NCI-H82 treated with DMSO at 0.1 percent for 48 hours (cell line): ENCODE measurements at regions not wholly inside any gene's neighbourhood (a gene's known extent, or its start where the extent isn't known, plus 50 kb on each side); places are given as distances from the start of the nearest gene placed in this dataset.

Experiments used
- DNase-seq: peaks from one replicate; lab custom pipeline; 2025; ENCODE audit not compliant: unreplicated experiment; lab: John Stamatoyannopoulos, UW

DNA sequence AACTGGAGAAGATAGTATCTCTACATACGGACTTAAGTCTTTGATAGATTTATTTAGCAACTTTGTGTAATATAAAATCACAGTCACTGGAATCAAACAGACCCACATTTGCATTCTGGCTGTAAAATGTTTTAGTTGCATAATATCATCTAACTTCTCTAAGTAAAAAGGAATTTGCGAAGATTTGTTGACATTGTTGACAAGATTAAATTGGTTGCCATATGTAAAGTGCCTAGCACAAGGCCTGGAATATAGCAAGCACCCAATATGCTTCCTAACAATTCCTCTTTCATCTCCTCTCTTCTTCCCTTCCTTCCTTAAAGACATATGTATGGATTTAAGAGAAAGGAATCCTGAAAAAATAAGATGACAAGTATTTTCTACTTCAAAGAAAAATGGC lies 295.4 kb upstream of the PPFIA2 start:
- no peak for DNase-seq

DNA sequence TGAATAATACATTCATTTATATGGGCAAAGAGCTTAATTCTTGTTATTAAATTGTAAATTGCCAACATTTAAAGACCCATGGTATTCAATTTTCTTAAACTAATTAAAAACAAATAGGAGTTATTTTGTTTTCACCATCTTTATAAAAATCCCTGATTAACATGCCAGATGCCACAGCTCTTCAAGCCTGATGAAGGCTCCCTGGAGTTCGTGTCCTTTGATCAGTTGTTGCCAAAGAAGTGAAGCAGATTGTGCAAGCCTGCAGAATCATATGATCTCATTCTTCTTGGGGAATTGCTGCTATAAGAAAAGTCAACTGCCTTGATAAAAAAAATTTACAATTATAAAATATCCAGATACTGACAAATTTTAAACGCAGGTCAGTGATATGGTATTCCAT lies 288.3 kb upstream of the PPFIA2 start:
- DNase-seq: no peak

DNA sequence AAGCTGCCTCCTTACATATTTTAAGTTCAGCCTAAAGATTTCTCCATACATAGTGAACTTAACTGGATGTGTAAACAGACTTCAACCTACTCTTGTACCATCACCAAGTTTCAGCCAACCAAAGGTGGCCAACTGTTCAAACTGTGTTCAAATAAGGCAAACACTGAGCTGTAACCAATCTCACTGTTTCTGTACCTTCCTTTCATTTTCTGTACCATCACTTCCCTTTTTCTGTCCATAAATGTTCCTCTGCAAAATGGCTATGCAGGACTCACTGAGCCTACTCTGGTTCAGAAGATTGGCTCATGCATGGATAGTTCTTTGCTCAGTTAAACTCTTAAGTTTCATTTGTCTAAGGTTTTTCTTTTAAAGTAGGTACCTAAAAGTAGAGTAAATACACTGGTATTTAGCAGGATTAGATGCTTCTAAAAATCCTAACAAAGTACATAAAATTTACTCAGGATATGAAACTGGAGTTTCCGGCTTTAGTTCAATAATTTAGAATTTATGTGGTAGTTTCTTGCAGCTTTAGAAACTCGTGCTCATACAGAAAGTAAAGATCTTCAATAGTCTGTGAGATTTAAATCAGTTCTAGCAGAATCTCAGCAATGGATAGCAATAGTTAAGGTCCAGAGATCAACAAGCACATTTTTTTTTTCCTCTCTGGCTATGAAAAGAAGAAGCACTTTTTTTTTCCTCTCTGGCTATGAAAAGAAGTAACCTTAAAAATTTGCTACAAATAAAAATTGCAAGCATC lies 282.0 kb upstream of the PPFIA2 start:
- no peak for DNase-seq

DNA sequence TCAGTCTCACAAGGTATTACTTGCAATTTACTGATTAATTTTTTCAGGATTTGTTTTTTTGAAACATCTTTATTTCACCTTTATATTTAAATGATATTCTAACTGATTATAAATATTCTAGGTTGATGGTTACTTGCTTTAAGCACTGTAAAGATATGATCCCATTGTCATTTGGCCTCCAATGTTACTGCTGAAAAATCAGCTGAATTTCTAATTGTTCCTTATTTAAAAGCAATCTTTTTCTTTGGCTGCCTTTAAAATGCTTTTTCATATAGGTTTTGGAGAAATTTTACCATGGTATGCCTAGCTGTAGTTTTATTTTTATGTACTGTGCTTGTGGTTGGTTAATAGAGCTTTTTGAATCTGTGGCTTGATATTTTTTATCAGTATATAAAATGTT lies 275.6 kb upstream of the PPFIA2 start:
- no peak for DNase-seq

DNA sequence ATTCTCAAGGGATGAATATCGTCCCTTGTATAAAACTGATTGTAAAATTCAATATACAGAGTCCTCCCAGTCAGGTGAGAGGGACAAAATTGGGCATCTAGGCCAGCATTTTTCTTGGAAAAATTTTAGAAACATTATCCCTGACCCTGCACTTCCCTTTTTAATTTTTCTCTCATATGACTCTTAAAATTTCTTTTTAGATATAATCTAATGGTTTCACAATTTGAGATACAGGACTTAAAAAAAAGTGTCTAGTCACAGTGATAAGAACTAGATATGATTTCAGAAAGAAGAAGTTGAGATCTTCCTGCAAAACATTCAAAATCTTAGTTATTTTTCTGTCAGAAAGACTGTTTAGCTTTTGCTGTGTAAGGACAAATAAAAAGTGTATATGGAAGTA lies 270.8 kb upstream of the PPFIA2 start:
- DNase-seq: no peak

DNA sequence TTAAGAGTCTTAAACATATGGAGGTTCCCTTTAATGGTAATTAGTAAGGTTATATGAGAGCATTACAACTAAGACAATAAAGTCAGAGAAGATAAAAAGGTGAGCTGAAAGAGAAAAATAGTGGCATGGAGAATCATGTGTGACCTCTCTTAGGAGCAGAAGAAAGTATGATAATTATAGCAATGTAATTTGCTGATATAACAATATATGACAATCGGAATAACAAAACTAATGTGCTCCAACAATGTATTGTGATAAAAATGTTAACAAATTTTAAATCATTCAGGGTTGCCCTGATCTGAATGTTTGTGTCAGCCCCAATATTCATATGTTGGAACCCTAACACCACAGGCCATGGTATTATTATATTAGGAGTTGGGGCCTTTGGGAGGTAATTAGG lies 269.6 kb upstream of the PPFIA2 start:
- no peak for DNase-seq

DNA sequence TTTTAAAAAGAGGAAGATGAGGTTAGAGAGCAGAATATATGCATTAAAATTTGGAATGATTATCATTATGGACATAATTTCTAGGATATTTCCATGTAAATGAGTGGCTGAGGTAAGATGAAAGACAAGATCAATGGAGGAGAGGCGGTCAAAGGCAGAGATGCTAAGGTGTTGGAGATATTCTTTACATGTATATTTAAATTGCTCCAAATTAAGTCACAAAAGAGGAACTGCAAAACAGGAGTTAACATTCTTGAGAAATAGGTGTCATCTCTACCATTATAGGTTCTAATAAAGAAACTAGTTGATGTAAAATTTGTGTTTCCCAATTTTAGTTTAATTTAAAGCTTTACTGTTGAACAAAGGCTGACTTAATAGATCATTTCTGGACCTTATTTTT lies 268.5 kb upstream of the PPFIA2 start:
- no peak for DNase-seq

DNA sequence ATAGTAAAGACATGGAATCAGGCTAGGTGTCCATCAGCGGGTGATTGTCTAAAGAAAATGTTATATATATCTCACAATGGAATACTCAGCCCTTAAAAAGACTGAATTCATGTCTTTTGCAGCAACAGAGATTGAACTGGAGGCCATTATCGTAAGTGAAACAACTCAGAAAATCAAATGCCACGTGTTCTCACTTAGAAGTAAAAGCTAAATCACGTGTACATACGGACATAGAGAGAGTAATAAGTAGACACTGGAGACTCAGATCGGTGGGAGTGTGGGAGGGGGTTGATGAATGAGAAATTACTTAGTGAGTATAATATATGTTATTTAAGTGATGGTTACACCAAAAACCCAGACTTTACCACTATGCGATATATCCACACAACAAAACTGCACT lies 266.3 kb upstream of the PPFIA2 start:
- no peak for DNase-seq

DNA sequence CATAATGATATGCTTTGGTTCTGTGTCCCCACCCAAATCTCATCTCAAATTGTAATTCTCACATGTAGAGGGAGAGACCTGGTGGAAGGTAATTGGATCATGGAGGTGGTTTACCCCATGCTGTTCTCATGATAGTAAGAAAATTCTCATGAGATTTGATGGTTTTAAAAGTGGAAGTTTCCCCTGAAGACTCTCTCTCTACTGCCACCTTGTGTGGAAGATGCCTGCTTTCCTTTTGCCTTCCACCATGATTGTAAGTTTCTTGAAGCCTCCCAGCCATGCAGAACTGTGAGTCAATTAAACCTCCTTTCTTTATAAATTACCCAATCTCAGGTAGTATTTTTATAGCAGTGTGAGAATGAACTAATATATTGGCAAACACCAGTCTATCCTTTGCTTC lies 260.4 kb upstream of the PPFIA2 start:
- DNase-seq: no peak

DNA sequence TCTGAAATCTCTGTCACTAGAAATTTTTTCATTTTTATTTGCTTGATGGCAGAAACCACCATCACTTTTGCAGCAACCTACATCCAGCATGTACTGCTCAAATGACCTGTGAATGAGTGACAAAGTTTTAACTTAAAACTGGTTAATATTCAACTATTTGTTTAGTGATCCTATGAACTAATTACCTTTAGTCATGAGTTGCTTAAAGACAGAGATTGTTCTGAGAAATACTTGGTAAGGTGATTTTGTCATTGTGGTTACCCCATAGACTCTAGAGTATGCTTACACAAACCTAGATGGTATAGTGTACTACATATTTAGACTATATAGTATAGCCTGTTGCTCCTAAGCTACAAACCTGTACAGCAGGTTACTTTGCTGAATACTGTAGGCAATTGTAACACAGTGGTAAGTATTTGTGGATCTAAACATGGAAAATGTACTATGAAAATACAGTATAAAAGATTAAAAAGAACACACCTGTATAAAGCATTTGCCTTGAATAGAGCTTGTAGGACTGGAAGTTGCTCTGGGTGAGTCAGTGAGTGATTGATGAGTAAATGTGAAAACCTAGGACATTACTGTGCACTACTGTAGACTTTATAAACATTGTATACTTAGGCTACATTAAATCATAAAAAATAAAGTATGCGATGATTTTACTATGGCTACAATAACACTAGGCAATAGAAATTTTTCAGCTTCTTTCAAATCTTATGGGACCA lies 256.6 kb upstream of the PPFIA2 start:
- no peak for DNase-seq

DNA sequence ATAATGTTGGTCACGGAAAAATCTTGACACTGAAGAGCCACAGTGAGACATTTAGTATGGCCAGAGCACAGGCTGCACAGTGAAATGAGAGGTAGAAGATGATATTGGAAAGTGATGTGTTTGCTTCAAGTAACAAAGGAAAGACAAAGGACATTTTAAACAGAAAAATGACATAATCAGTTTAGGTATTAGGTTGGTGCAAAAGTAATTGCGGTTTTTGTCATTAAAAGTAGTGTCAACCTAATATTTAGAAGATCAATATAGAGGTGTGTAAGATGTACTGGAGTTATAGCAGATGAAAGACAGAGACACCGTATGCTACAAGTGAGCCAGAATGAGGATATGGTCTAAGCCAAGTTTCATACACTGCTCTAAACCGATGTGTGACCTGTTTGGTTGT lies 253.0 kb upstream of the PPFIA2 start:
- DNase-seq: no peak

DNA sequence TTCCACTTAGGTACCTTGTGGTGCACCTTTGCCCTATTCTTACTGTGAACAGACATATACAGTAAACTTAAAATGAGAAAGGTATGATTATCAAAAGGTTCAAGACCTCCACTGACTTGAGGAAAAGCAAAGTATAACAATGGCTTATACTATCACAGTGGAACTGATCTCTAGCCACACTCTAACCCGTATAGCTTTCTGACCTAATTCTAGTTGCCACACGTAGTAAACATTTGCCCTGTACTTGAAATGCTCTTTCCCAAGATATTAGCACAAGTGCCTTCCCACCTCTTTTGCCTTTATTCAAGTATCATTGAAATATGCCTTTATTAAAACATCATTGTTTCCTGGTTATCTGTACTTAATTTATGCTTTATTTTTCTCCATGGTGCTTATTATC lies 250.4 kb upstream of the PPFIA2 start:
- no peak for DNase-seq

DNA sequence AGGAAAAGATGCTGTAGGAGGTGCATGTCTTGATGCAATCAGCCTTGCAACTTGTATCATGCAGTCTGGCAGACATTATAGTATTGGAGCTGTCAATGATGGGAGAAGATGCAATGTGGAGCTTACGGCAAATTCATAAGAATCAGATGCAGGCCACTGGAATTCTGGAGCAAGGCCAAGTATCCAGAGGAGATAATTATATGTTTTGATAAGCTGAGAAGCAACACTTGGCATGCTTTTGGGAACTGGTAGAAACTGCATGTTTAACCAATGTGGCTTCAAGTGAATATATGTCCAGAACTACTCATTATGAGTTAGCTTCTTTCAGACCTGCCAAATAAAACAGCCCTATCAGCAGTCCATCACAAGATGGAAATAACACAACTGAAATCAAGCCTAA lies 249.1 kb upstream of the PPFIA2 start:
- no peak for DNase-seq

DNA sequence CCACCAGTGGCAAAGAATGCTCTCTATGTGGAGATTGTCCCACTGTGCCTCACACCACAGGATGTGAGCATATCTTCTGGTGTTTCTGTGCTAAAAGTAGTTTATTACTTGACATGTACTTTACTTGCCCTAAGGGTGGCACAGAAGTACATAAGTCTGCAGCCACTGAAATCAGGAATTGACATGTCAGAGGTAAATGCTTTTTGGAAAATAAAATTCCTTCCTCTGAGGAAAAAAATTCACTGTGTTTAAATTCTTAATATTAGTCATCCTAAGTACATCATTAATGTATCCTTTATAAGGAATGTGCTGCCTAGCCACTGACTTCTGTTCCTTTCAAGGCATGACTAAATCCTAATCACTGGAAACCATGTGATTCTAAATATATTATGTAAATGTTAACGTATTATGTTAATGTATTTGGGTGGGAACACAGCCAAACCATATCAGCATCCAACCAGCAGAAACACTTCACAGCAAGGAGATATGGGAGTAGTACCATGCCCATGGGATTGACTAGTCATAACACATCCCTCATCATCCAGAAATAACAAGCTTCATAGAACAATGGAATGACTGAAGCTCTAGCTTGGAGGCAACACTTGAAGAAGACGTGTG lies 239.7 kb upstream of the PPFIA2 start:
- no peak for DNase-seq

DNA sequence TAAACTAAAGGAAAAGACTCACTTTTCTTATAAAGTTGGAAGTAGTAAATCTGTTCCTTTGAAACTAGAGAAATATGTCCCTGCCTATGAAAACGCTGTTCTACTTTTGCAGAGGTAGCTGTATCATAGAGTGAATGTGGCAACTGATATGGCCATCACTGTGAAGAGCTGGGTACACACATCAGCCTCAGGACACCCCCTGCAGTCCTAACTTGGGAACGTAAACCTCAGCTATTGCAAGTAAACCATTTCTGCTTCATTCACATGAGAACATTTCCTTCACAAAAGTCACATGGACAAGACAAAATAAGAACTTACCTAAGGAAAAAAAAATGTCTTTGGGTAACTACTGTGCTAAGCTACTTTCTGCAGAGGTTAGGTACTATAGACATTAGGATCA lies 233.3 kb upstream of the PPFIA2 start:
- peak; percentile 25 for DNase-seq

DNA sequence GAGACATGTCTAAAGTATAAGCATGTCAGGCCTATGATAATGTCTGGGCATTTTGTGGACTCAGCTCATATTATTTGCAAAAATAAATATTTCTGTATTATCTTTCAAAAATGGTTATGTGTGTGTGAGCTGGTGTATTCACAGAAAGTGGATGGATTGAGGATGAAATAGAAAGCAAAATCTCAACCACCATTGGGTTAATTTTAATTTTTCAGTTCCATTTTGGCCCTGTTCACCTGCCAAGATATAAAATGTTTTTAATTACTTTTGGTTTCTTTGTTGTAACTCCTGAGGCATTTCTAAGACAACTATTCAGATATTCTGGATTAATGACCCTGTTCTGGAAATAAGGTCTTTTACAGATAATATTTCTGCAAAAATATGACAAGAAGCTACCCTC lies 232.7 kb upstream of the PPFIA2 start:
- no peak for DNase-seq

DNA sequence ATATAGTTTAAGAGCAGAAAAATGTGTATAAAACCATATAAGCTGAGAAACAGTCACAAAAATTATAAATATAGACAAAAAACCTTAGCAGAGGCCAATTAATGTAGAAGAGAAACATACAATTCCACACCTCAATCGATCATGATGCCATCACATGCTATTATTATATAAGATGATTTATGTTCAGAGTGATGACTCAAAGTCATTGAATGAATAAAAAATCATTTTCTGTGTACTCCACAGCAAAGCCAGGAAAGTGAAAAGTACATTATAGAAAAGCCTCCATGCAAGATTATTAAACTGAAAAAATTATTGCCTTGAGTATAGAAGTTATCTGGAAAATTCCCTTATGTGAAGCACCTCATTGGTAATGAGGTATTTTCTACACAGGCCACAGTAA lies 229.2 kb upstream of the PPFIA2 start:
- no peak for DNase-seq

DNA sequence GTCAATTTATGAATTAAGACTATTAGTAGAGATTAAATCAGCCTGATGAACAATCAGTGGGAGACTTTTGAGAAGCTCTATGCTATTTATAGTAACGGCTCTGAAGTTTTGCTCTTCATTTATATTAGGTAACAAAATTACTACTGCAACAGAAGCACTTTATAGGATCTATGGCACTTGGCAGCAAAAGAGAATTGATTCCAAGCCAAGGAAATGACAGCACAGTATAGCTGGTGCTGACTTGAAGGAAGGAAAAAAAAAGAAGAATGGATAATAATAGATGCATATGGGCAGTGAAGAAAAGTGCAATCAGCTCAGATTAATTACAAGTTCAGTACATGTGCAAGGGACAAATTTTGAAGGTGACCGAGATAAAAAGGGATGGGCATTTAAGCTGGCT lies 228.2 kb upstream of the PPFIA2 start:
- DNase-seq: no peak

DNA sequence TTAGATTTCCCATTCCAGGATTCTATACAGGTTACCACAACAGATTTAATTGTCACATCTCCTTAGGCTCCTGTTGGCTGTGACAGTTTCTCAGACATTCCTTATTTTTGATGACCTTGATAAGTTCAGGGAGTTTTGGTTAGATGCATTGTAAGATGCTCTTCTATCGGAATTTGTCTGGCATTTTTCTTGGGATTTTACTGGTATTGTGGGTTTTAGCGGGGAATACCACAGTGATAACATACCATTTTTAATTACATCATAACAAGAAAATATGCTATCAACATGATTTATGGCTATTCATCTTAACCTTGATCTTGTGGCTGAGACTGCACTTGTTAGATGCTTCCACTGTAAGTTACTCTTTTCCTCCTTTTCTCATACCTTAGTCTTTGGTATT lies 217.5 kb upstream of the PPFIA2 start:
- no peak for DNase-seq

DNA sequence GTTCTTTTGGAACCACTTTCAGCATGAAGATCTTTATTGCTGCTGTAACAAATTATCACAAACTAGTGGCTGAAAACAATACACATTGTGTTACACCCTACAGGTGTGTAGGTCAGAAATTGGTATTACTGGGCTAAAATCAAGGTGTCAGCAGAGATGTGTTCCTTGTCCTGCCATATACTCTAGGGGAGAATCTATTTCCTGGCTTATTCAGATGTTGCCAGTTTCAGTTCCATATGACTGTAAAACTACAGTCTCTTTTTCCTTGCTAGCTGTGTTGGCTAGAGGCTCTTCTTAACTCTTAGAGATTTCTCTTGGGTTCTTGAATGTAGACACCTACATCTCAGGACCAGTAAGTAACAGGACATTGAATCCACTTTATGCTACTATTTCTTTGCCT lies 215.6 kb upstream of the PPFIA2 start:
- no peak for DNase-seq

DNA sequence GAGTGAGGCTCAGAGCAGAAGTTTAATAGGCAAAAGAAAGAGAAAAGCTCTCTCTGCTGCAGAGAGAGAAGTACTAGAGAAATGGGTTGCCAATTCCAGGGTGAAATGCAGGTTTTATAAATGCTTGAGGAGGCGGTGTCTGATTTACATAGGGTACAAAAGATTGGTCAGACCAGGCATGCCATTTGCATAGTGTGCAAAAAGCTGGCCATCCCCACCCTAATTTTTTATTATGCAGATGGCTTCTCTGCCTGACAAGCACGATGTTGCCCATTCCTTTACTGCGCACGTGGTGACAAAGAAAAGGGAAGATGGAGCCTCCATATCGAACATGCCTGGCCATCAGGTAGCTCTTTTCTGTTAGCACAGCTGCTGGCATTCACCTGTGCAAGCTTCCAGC lies 209.3 kb upstream of the PPFIA2 start:
- DNase-seq: no peak

DNA sequence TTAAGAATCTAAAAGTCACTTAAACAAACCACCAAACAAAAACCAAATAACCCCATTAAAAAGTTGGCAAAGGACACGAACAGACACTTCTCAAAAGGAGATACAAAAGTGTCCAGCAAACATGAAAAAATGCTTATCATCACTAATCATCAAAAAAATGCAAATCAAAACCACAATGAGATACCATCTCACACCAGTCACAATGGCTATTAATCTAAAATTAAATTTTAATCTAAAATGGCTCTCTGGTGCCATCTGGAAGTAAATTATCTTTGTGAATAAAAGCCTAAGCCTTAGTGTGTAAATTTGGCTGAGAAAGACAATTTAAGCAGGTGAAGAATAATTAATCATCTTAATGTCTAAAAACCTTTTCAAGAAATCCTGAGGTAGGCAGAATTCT lies 204.5 kb upstream of the PPFIA2 start:
- DNase-seq: no peak
